Right lobe of liver (tissue), 6 donors: ENCODE measurements at regions not wholly inside any gene's neighbourhood (a gene's known extent, or its start where the extent isn't known, plus 50 kb on each side); places are given as distances from the start of the nearest gene placed in this dataset.

Experiments
- ATAC-seq, 4 donors: fragments of 200-7000 bp; cut with Tn5 transposase; one replicate each; pipeline ENCODE4 v1.9.1; 2020; ENCODE audit warnings: mild to moderate bottlenecking in 4 of 4, moderate library complexity in 4 of 4
- DNase-seq, 3 donors: peaks; one replicate each; pipeline ENCODE4 v3.0.0-alpha.2; 2020
- H3K27ac ChIP-seq, 3 donors: fragments of 200-600 bp; one replicate each; pipeline ENCODE4 v1.8.0; 2022
- H3K27me3 ChIP-seq, 2 donors: fragments of 200-600 bp; one replicate each; pipeline ENCODE4 v1.8.0; 2022
- H3K36me3 ChIP-seq, 4 donors: fragments of 200-600 bp; sonication (generic) in 1 of 4; one replicate each; pipeline versions ENCODE4 v1.5.1 to v1.8.0; 2017 to 2022; ENCODE audit warnings: control low read depth in 1 of 4
- H3K4me1 ChIP-seq, 4 donors: fragments of 200-600 bp; sonication (generic) in 1 of 4; one replicate each; pipeline versions ENCODE4 v1.5.1 to v1.8.0; 2017 to 2022; ENCODE audit warnings: control low read depth in 1 of 4
- H3K4me3 ChIP-seq, 3 donors: fragments of 200-600 bp; one replicate each; pipeline ENCODE4 v1.8.0; 2022
- H3K9me3 ChIP-seq, 4 donors: fragments of 200-600 bp; sonication (generic) in 1 of 4; one replicate each; pipeline versions ENCODE4 v1.5.1 to v1.8.0; 2017 to 2022; ENCODE audit warnings: control low read depth in 1 of 4
- POLR2A ChIP-seq: fragments of 450-650 bp; IDR thresholded peaks from one replicate; pipeline ENCODE4 v1.6.1; 2017; ENCODE audit warnings: antibody characterized with exemption, mild to moderate bottlenecking
- WGBS: methylation state at CpG from one replicate; pipeline ENCODE4 v1.1.6; 2018; ENCODE audit warnings: low coverage, low lambda C conversion rate; ENCODE audit not compliant: insufficient coverage; ENCODE audit errors: missing lambda C conversion rate; 5-methylcytosine and 5-hydroxymethylcytosine counted together
- intact Hi-C, 2 donors: fragments of 100-400 bp; cut with DNase I; formaldehyde crosslinking; loops; one replicate each; pipeline versions ENCODE4 v1.11.2 to v1.14.1; 2022
- TF ChIP-seq, protein P1 (sequence below), 4 donors: fragments of 200-600 bp in 3 of 4; fragments of 450-650 bp in 1 of 4; IDR thresholded peaks; one replicate each; pipeline versions ENCODE4 v1.5.1 to v1.8.0; 2016 to 2022; ENCODE audit warnings: antibody characterized with exemption in 4 of 4, mild to moderate bottlenecking in 2 of 4
- donor health status: DM: no; HTN: yes; CAD: no.
- donor health status: DM: no; HTN: no; CAD: no.
- donor health status: DM: no; HTN: no; CAD: no.
- donor health status: DM: no; HTN: yes; CAD: no.
- donor health status: DM: no; HTN: yes; CAD: no.

DNA sequence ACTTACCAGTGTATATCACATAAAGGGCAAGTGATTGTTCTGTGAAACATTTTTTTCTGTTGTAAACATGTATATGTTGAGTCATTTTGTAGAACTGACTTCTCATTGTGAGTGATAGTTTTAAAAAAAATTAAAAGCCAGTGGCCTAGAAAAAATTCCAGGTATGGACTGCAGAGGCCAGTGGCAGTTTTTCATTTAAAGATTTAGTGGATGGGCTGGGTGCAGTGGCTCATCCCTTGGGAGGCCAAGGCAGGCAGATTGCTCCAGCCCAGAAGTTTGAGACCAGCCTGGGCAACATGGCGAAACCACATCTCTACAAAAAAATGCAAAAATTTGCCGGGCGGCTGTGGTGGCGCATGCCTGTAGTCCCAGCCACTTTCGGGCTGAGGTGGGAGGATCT lies 84.7 kb upstream of the MDM1 start:
- no peaks in the 10 kb centered on the region for H3K27me3 ChIP-seq
- no peak for ATAC-seq
- DNase-seq, result no peak
- H3K36me3 ChIP-seq, result no peaks in the 10 kb centered on the region
- no peak overlapping the region for H3K27ac ChIP-seq
- no peaks in the 10 kb centered on the region for H3K9me3 ChIP-seq
- H3K4me1 ChIP-seq, result no peaks in the 10 kb centered on the region
- TF ChIP-seq POLR2A, result no peak
- intact Hi-C loops, result no loop called here
- 94% methylated on average over 3 of the region's 5 CpGs for WGBS
- H3K4me3 ChIP-seq, result no peak overlapping the region

DNA sequence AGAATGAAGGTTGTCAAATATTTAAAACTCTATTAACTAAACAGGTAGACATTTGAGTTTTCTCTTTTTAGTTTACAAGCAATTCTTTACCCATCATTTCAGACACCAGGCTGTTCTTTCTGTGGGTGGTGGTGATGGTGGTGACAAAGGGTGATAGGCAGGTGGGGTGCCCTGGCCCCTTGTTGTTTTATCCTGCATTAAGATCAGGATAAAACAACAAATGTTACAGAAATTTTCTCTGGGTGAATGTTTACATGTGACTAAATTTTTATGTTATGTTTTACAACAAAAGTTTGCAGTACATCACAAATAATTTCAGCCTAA lies 85.9 kb upstream of the MDM1 start:
- no peaks in the 10 kb centered on the region for H3K4me1 ChIP-seq
- no peaks in the 10 kb centered on the region for H3K36me3 ChIP-seq
- no peak overlapping the region for H3K27ac ChIP-seq
- H3K9me3 ChIP-seq, result no peaks in the 10 kb centered on the region
- no peak overlapping the region for H3K4me3 ChIP-seq
- no peaks in the 10 kb centered on the region for H3K27me3 ChIP-seq
- intact Hi-C loops, result no loop called here
- ATAC-seq, result no peak
- TF ChIP-seq POLR2A, result no peak
- TF ChIP-seq, protein P1, sequence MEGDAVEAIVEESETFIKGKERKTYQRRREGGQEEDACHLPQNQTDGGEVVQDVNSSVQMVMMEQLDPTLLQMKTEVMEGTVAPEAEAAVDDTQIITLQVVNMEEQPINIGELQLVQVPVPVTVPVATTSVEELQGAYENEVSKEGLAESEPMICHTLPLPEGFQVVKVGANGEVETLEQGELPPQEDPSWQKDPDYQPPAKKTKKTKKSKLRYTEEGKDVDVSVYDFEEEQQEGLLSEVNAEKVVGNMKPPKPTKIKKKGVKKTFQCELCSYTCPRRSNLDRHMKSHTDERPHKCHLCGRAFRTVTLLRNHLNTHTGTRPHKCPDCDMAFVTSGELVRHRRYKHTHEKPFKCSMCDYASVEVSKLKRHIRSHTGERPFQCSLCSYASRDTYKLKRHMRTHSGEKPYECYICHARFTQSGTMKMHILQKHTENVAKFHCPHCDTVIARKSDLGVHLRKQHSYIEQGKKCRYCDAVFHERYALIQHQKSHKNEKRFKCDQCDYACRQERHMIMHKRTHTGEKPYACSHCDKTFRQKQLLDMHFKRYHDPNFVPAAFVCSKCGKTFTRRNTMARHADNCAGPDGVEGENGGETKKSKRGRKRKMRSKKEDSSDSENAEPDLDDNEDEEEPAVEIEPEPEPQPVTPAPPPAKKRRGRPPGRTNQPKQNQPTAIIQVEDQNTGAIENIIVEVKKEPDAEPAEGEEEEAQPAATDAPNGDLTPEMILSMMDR (IDR thresholded peaks at IDR 0.05), result no peak
- no peak for DNase-seq

DNA sequence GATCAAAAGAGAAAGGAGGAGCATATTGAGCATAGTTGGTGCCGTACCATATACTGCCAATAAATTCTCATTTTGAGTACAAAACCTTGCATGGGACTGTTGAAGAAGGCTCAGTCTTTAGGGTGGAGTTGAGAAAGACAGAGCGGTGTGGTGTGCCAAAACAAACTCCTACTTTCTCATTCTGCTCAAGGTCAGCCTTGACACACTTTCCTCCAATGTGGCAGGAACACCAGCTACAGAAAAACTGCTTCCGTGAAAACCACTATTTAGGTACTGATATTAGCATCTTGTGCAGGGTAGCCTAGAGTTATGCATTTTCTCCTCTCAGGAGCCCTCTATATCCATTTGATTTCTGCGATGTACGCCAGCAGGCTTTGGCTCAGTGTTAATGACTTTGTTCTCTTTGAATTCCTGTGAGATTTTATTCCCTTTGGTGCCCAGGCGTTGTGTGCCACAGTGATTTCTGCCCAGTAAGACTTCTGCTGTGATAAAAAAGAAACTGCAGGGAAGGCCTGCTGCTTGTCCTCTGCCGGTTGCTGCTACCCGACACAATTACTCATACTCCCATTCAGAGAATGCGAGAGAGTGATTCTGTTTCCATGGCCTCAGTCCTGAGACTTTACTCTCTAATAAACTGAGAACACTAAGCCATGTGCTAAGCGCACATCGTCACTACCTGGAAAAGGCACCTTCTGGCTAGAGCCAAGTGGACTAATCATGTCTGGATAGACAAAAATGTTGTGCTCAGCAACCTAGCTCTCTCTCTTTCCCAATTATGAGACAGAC lies 88.3 kb upstream of the MDM1 start:
- no peak overlapping the region for H3K27ac ChIP-seq
- no peaks in the 10 kb centered on the region for H3K9me3 ChIP-seq
- ATAC-seq (no peak), DNase-seq (no peak)
- intact Hi-C loops, result no loop called here
- H3K27me3 ChIP-seq, result no peaks in the 10 kb centered on the region
- H3K4me3 ChIP-seq, result no peak overlapping the region
- H3K4me1 ChIP-seq, result no peaks in the 10 kb centered on the region
- no peak for TF ChIP-seq POLR2A
- TF ChIP-seq, protein P1 (IDR thresholded peaks at IDR 0.05), result no peak
- no peaks in the 10 kb centered on the region for H3K36me3 ChIP-seq
- 78% methylated on average over 11 of the region's 11 CpGs for WGBS

DNA sequence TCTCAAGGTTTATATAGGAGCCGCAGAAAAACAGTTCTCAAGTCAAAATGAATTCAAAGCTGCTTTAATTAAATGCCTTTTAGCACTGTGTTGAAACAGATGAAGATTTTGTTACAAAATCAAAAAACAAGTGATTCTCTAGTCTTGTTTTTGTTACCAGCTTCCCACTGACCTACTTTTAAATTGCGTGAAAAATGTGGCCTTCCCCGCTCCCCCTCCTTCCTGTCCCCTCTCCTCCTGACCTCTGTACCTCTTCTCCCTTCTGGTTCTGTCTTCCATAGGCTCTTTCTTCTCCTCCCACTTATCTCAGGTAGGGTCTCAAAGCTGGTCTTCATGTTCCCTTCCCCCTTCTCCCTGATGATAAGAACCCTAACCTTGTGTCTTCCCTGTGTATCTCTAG lies 90.0 kb upstream of the MDM1 start:
- H3K9me3 ChIP-seq, result no peaks in the 10 kb centered on the region
- TF ChIP-seq POLR2A, result no peak
- TF ChIP-seq, protein P1 (IDR thresholded peaks at IDR 0.05), result no peak
- H3K27me3 ChIP-seq, result no peaks in the 10 kb centered on the region
- no peaks in the 10 kb centered on the region for H3K4me1 ChIP-seq
- 62% methylated on average over 3 of the region's 3 CpGs for WGBS
- peak overlapping the region in 1 of 3 donors; percentile 15 for H3K27ac ChIP-seq
- DNase-seq (no peak), ATAC-seq (no peak)
- H3K36me3 ChIP-seq, result no peaks in the 10 kb centered on the region
- H3K4me3 ChIP-seq, result no peak overlapping the region
- intact Hi-C loops, result no loop called here

DNA sequence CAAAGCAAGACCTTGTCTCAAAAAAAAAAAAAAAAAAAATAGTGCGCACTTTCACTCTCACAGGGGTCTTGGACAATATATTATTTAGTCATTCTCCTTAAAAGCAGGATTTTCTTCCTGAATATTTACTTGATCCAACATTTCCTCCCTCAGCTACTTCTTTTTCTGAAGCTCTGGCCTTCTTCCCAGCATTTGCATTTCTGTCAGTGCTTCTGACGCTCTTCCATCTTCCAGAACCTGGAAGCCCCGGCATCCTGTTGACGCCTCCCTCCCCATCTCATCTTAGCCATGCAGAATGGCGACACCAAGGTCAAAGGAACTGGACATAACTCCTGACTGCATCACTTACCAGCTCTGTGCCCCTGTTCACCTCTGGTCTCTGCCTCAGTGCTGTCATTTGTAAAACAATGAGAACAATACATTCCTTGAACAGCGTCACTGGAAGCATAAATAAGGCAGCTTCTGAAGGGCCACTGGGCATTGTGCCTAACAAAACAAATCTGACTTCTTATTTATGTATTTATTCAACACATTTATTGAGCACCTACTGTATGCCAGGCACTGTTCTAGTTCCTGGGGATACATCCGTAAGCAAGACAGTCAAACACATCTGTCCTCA lies 90.9 kb upstream of the MDM1 start:
- Histone ChIP-seq H3K36me3 (no peaks in the 10 kb centered on the region), H3K27ac (no peak overlapping the region), H3K4me1 (no peaks in the 10 kb centered on the region), H3K9me3 (no peaks in the 10 kb centered on the region), H3K27me3 (no peaks in the 10 kb centered on the region), H3K4me3 (no peak overlapping the region)
- intact Hi-C loops, result no loop called here
- ATAC-seq, result peak; percentile 68 to 93 (median 83)
- WGBS, result 71% methylated on average over 7 of the region's 7 CpGs
- DNase-seq, result peak in 1 of 3 donors; percentile 37
- TF ChIP-seq, protein P1 (IDR thresholded peaks at IDR 0.05), result no peak
- no peak for TF ChIP-seq POLR2A
